GM21367 (cell line): ENCODE measurements at regions not wholly inside any gene's neighbourhood (a gene's known extent, or its start where the extent isn't known, plus 50 kb on each side); places are given as distances from the start of the nearest gene placed in this dataset.
"Not testable (repeated sequence)": the region's sequence is repeated elsewhere in the genome, so short reads cannot be mapped to it uniquely, and the experiment has no call there.

Source experiments
- ATAC-seq: cut with Tn5 transposase; IDR thresholded peaks from one replicate; pipeline ENCODE4 v1.9.1; 2021; ENCODE audit not compliant: unreplicated experiment

GRCh38 chr5:14953075-14953607 lies 81.6 kb upstream of the ANKH start:
- no peak for ATAC-seq

GRCh38 chr5:14948383-14948782 lies 76.8 kb upstream of the ANKH start:
- ATAC-seq, result no peak

DNA sequence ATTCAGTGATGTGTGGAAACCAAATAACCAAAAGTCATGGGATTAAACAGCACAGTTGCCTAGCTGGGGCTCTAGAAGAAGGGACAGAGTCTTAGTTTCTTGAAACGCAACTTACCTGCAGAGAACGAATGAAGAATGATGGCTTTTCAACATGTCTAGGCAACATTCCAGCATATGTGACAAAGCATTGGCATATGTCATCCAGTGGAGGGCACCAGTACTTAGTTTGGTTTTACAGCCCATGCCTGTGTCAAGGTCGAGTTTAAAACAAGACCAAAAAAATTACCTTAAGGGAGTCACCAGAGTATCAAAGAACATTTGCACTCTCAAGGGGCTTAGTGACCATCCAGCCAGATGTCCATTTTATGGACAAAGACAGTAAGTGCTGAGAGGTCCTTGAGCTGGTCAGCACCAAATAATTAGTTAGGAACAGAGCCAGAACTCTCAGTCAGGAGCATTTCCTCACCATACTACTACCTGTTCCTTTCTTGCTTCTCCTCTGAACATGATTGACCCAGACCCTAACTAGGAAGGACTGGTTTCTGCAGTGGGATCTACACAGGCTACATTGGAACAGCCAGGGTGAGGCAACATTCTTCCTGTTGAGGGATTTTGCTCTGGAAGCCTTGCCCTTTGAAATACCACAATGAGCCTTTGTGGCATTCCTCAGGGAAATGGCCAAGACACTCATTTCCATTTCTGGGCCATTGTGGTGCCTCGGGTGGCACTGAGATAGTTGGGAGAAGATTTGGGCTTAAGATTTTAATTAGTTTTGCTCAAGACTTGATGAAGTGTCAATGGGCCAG lies 75.4 kb upstream of the ANKH start:
- ATAC-seq, result peak; percentile 70

- ATAC-seq, result no peak
Observed at GRCh38 chr5:14945450-14945849, 73.9 kb upstream of the ANKH start.

GRCh38 chr5:14944996-14945395 lies 73.4 kb upstream of the ANKH start:
- ATAC-seq, result no peak

GRCh38 chr5:14944350-14944739 lies 72.8 kb upstream of the ANKH start:
- ATAC-seq, result no peak

- no peak for ATAC-seq
Observed at GRCh38 chr5:14942212-14942611, 70.6 kb upstream of the ANKH start.

GRCh38 chr5:14937254-14937653 lies 65.7 kb upstream of the ANKH start:
- ATAC-seq, result no peak

GRCh38 chr5:14936588-14936987 lies 65.0 kb upstream of the ANKH start:
- ATAC-seq, result no peak

DNA sequence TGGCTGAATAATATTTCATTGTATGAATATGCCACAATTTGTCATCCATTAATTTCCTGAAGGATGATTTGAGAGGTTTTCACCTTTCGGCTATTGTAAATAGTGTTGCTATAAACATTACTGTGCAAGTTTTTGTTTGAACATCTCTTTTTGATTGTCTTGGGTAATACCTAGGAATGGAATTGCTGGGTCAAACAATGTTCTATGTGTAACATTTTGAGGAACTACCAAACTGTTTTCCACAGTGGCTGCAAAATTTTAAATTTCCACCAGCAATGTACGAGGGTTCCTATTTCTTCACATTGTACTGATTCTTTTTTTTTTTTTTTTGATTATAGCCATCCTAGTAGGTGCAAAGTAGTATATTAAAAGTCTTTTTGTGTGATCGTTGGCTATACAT lies 63.8 kb upstream of the ANKH start:
- ATAC-seq, result no peak

GRCh38 chr5:14932902-14933469 lies 61.4 kb upstream of the ANKH start:
- no peak for ATAC-seq

DNA sequence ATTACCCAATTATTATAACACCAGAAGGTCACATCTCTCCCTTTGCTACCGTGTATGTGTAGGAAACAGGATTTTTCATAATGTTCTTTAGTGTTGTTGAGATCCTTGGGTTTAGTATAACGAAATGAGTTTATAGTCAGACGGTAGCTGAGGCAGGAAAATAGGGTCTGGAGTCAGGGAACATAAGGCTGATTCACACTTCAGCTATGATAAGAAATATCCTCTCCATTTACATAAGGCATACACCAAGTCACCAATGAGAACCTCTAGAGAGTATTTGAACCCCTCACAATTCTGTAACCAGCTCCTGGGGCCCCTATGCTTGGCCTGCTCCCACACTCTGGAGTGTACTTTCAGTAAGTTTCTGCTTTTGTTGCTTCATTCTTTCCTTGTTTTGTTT lies 58.9 kb upstream of the ANKH start:
- ATAC-seq, result no peak

DNA sequence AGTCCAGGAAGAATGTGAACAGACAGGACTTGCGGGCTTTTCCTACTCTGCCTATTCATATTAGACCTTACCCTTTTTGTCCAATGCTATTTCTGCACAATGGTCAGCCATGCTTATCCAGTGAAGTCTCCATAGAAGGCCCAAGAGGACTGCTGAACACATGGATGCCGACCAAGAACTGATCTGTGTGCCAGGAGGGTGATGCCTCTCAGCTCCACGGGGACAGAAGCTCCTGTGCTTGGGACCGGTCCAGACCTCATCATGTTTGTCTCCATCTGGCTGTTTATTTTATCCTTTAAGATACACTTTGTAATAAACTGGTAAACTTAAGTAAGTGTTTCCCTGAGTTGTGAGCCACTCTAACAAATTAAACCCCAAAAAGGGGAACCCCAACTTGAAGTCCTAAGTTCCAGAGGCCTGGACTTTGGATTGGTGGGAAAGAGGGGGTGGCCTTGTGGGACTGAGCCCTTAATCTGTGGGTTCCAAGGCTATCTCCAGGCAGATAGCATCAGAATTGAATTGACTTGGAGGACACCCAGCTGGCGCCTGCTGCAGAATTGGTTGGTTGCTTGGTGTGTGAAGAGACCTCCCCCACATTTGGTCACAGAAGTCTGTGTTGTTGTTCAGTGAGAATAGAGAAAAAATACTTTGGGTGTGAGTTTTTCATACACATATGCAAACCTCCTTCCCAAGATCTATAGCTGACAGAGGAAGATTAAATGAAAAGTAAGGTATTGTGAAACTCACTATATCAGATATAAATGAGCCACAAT lies 57.9 kb upstream of the ANKH start:
- no peak for ATAC-seq

GRCh38 chr5:14928661-14929060 lies 57.1 kb upstream of the ANKH start:
- no peak for ATAC-seq

GRCh38 chr5:14925326-14925725 lies 53.7 kb upstream of the ANKH start:
- no peak for ATAC-seq

- ATAC-seq, result not testable (repeated sequence)
Observed at GRCh38 chr5:14922952-14923351, 51.4 kb upstream of the ANKH start.

DNA sequence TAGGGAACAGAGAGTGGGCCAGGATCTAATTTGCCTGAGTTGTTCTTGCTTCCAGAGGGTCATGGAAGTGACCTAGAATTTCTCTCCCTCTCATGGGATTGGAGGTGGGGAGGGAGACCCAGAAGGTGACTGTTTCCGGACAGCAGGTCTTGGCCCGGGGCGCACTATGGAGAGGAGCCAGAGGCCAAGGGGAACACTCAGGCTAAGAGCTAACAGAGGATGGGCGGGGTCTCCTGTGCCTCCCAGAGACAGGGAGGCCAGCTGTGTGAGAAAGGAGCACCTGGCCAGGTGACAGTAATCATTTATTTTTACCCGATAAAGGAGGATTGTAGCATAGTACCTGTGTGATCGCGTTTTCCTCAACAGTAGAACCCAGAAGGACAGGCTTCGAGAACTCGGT lies 50.9 kb upstream of the ANKH start:
- no peak for ATAC-seq
